Sigmoid colon (tissue), 4 donors: ENCODE measurements at regions not wholly inside any gene's neighbourhood (a gene's known extent, or its start where the extent isn't known, plus 50 kb on each side); places are given as distances from the start of the nearest gene placed in this dataset.

Source experiments
- CTCF ChIP-seq, 4 experiments: fragments of 450-650 bp in 3 of 4; fragments of 200-600 bp in 1 of 4; IDR thresholded peaks; one replicate each; pipeline ENCODE4 v1.5.1; 2016 to 2019; ENCODE audit warnings: antibody characterized with exemption in 4 of 4, mild to moderate bottlenecking in 3 of 4, moderate library complexity in 2 of 4
- POLR2AphosphoS5 ChIP-seq, 4 donors: sonication (generic); formaldehyde crosslinking; IDR thresholded peaks; one replicate each; pipeline ENCODE4 v1.6.1; 2017; ENCODE audit warnings: antibody characterized with exemption in 4 of 4

- no peak for TF ChIP-seq CTCF (IDR thresholded peaks at IDR 0.05)
- TF ChIP-seq POLR2AphosphoS5 (IDR thresholded peaks at IDR 0.05) = no peak
These were observed 240.2 kb upstream of the BRINP1 start for GRCh38 chr9:119609277-119609971.
